K562 (cell line): ENCODE measurements at regions not wholly inside any gene's neighbourhood (a gene's known extent, or its start where the extent isn't known, plus 50 kb on each side); places are given as distances from the start of the nearest gene placed in this dataset.

Experiments
- ADNP ChIP-seq: fragments of 200-800 bp; sonication (Bioruptor generic); IDR thresholded peaks from 2 replicates; pipeline ENCODE4 v1.6.1; 2016; ENCODE audit warnings: missing genetic modification characterization, missing compliant biosample characterization
- BMI1 ChIP-seq: fragments of 150-350 bp; IDR thresholded peaks from 2 replicates; pipeline ENCODE4 v1.6.1; 2014; ENCODE audit warnings: low read length
- CBX2 ChIP-seq: fragments of 200-600 bp; sonication (generic); IDR thresholded peaks from one replicate; pipeline ENCODE4 v1.6.1; 2012; ENCODE audit warnings: mild to moderate bottlenecking, low read length, inconsistent platforms; ENCODE audit not compliant: insufficient read depth, poor library complexity, severe bottlenecking
- CCAR2 ChIP-seq: fragments of 200-400 bp; formaldehyde crosslinking; IDR thresholded peaks from 2 replicates; pipeline ENCODE4 v1.6.1; 2017; ENCODE audit warnings: mild to moderate bottlenecking, low read depth, low read length
- CREB5 ChIP-seq: fragments of 250-450 bp; sonication (Bioruptor Pico); IDR thresholded peaks from 2 replicates; pipeline ENCODE4 v1.5.0; 2020; ENCODE audit warnings: mild to moderate bottlenecking
- CTCF ChIP-seq, 3 experiments: IDR thresholded peaks in 2 of 3; conservative IDR thresholded peaks in 1 of 3; 2 replicates each; pipeline ENCODE4 v1.5.1; 2011 to 2012; ENCODE audit warnings: low read length in 3 of 3, mild to moderate bottlenecking in 3 of 3, control low read depth in 2 of 3, improper control_type of control experiment in 1 of 3, inconsistent platforms in 1 of 3, low read depth in 1 of 3, mixed read lengths in 1 of 3, moderate library complexity in 1 of 3; ENCODE audit not compliant: insufficient read depth in 2 of 3
- DEAF1 ChIP-seq: fragments of 450-650 bp; formaldehyde crosslinking; IDR thresholded peaks from 2 replicates; pipeline ENCODE4 v1.4.0; 2020; ENCODE audit warnings: mild to moderate bottlenecking, moderate library complexity
- ETV5 ChIP-seq: sonication (generic); formaldehyde crosslinking; IDR thresholded peaks from 2 replicates; pipeline ENCODE4 v1.4.0; 2020; ENCODE audit warnings: low read depth, mild to moderate bottlenecking, missing genetic modification reagents
- EZH2 ChIP-seq: IDR thresholded peaks from 2 replicates; pipeline ENCODE4 v1.6.1; 2012; ENCODE audit warnings: low read depth, mild to moderate bottlenecking, inconsistent platforms, low read length, borderline replicate concordance
- FIP1L1 ChIP-seq: fragments of 200-400 bp; formaldehyde crosslinking; IDR thresholded peaks from 2 replicates; pipeline ENCODE4 v1.6.1; 2018; ENCODE audit warnings: mild to moderate bottlenecking, low read depth, low read length; ENCODE audit not compliant: poor library complexity, severe bottlenecking
- HMG20B ChIP-seq: fragments of 250-450 bp; sonication (Bioruptor Pico); IDR thresholded peaks from 2 replicates; pipeline ENCODE4 v1.5.0; 2021; ENCODE audit warnings: mild to moderate bottlenecking
- KDM5B ChIP-seq: fragments of 200-600 bp; sonication (generic); IDR thresholded peaks from 2 replicates; pipeline ENCODE4 v1.6.1; 2012; ENCODE audit warnings: low read depth, mild to moderate bottlenecking, moderate library complexity, low read length, control low read depth, inconsistent platforms; ENCODE audit not compliant: insufficient replicate concordance
- MAZ ChIP-seq, 2 experiments: fragments of 450-650 bp in 1 of 2; sonication (generic) in 1 of 2; formaldehyde crosslinking; IDR thresholded peaks in 1 of 2; conservative IDR thresholded peaks in 1 of 2; 2 replicates each; pipeline versions ENCODE4 v1.4.0 to v1.5.0; 2020; ENCODE audit warnings: mild to moderate bottlenecking in 1 of 2, missing genetic modification reagents in 1 of 2
- MEIS2 ChIP-seq: fragments of 450-650 bp; IDR thresholded peaks from 2 replicates; pipeline ENCODE4 v1.6.1; 2014; ENCODE audit warnings: mild to moderate bottlenecking; ENCODE audit not compliant: partially characterized antibody
- PML ChIP-seq: IDR thresholded peaks from 2 replicates; pipeline ENCODE4 v1.6.1; 2012; ENCODE audit warnings: low read length, inconsistent platforms
- TCF15 ChIP-seq: fragments of 250-450 bp; sonication (Bioruptor Pico); IDR thresholded peaks from 2 replicates; pipeline ENCODE4 v1.8.0; 2022; ENCODE audit warnings: moderate library complexity, mild to moderate bottlenecking, inconsistent platforms
- TCF3 ChIP-seq: sonication (generic); formaldehyde crosslinking; IDR thresholded peaks from 2 replicates; pipeline ENCODE4 v1.4.0; 2020; ENCODE audit warnings: mild to moderate bottlenecking, missing genetic modification reagents
- TEAD1 ChIP-seq, 2 experiments: fragments of 450-650 bp in 1 of 2; sonication (generic) in 1 of 2; formaldehyde crosslinking; IDR thresholded peaks; 2 replicates each; pipeline versions ENCODE4 v1.4.0 to v1.8.0; 2020 to 2022; ENCODE audit warnings: mild to moderate bottlenecking in 2 of 2, missing genetic modification reagents in 1 of 2
- TRIM28 ChIP-seq: fragments of 450-650 bp; IDR thresholded peaks from 2 replicates; pipeline ENCODE4 v1.6.1; 2017
- YBX1 ChIP-seq: fragments of 450-650 bp; IDR thresholded peaks from 2 replicates; pipeline ENCODE4 v1.7.1; 2016; ENCODE audit warnings: mild to moderate bottlenecking
- ZFX ChIP-seq: sonication (generic); formaldehyde crosslinking; IDR thresholded peaks from 2 replicates; pipeline ENCODE4 v1.8.0; 2022; ENCODE audit warnings: mild to moderate bottlenecking, missing genetic modification reagents, moderate library complexity
- ZNF23 ChIP-seq: fragments of 250-450 bp; sonication (Bioruptor Pico); IDR thresholded peaks from 2 replicates; pipeline ENCODE4 v1.4.0; 2020; ENCODE audit warnings: mild to moderate bottlenecking
- ZNF232 ChIP-seq: sonication (generic); formaldehyde crosslinking; IDR thresholded peaks from 2 replicates; pipeline ENCODE4 v1.8.0; 2022; ENCODE audit warnings: mild to moderate bottlenecking, missing genetic modification reagents

GRCh38 chr6:100176311-100176950 is 182.4 kb upstream of the MCHR2 start (continued):
- TF ChIP-seq CREB5 = no peak
- peak; percentile 5 for TF ChIP-seq MEIS2
- TF ChIP-seq YBX1 = no peak
- TF ChIP-seq BMI1 = no peak
- no peak for TF ChIP-seq ZNF23 (CRISPR knock-in tag)
- TF ChIP-seq ETV5 = 0 out of 2 replicates have a peak, but pooled peaks have one; percentile 41
- TF ChIP-seq DEAF1 (CRISPR knock-in tag) = no peak
- TF ChIP-seq PML = no peak
- TF ChIP-seq CCAR2 = no peak
- no peak for TF ChIP-seq TCF15 (CRISPR knock-in tag)
- TF ChIP-seq ADNP (tag) = no peak
- TF ChIP-seq FIP1L1 = no peak
- TF ChIP-seq CTCF (IDR thresholded peaks at IDR 0.05 in 2 of 3, conservative IDR thresholded peaks at IDR 0.05 in 1 of 3; ENCODE audit: insufficient read depth in 2 of 3, low read depth in 1 of 3, low read length in 3 of 3) = peak; percentile 38 to 60 (median 44); a peak in 4 of 6 replicates
- TF ChIP-seq TRIM28 = no peak
- TF ChIP-seq ZFX (CRISPR knock-in tag) = peak; percentile 28; the same call in 1 of the 2 replicates
- no peak for TF ChIP-seq HMG20B (CRISPR knock-in tag)
- no peak for TF ChIP-seq TCF3 (CRISPR knock-in tag)
- TF ChIP-seq MAZ (CRISPR knock-in tag; conservative IDR thresholded peaks at IDR 0.05 in 1 of 2, IDR thresholded peaks at IDR 0.05 in 1 of 2) = no peak
- no peak for TF ChIP-seq ZNF232 (CRISPR knock-in tag)
- no peak for TF ChIP-seq CBX2
- TF ChIP-seq TEAD1 (CRISPR knock-in tag; IDR thresholded peaks at IDR 0.05) = 0 out of 4 replicates have a peak, but pooled peaks of 1 of the 2 experiments have one; percentile 37
- no peak for TF ChIP-seq EZH2
- TF ChIP-seq KDM5B = no peak
